ENCODE measurements at regions not wholly inside any gene's neighbourhood (a gene's known extent, or its start where the extent isn't known, plus 50 kb on each side); places are given as distances from the start of the nearest gene placed in this dataset.

GRCh38 chr3:72137865-72138861 lies 353.2 kb upstream of the PROK2 start:
- no peaks in the 10 kb centered on the region for H3K4me1 ChIP-seq
- H3K27me3 ChIP-seq: no peaks in the 10 kb centered on the region
- 80 to 89% methylated on average over 7 to 9 of the region's 9 CpGs for WGBS, 2 donors
- no peak for ATAC-seq (ENCODE audit: low FRiP score in 2 of 2)
- H3K36me3 ChIP-seq: no peaks in the 10 kb centered on the region
- no peaks in the 10 kb centered on the region for H3K9me3 ChIP-seq
- no peak for DNase-seq
- TF ChIP-seq, protein P1, sequence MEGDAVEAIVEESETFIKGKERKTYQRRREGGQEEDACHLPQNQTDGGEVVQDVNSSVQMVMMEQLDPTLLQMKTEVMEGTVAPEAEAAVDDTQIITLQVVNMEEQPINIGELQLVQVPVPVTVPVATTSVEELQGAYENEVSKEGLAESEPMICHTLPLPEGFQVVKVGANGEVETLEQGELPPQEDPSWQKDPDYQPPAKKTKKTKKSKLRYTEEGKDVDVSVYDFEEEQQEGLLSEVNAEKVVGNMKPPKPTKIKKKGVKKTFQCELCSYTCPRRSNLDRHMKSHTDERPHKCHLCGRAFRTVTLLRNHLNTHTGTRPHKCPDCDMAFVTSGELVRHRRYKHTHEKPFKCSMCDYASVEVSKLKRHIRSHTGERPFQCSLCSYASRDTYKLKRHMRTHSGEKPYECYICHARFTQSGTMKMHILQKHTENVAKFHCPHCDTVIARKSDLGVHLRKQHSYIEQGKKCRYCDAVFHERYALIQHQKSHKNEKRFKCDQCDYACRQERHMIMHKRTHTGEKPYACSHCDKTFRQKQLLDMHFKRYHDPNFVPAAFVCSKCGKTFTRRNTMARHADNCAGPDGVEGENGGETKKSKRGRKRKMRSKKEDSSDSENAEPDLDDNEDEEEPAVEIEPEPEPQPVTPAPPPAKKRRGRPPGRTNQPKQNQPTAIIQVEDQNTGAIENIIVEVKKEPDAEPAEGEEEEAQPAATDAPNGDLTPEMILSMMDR (IDR thresholded peaks at IDR 0.05): no peak
- TF ChIP-seq EP300 (IDR thresholded peaks at IDR 0.05): no peak
- TF ChIP-seq POLR2A (IDR thresholded peaks at IDR 0.05): no peak
- no peak for TF ChIP-seq POLR2AphosphoS5 (IDR thresholded peaks at IDR 0.05)
- no peak overlapping the region for H3K4me3 ChIP-seq
- no peak overlapping the region for H3K27ac ChIP-seq

GRCh38 chr3:72135636-72136035 lies 350.7 kb upstream of the PROK2 start:
- Histone ChIP-seq H3K4me3 (no peak overlapping the region), H3K27me3 (no peaks in the 10 kb centered on the region), H3K4me1 (no peaks in the 10 kb centered on the region), H3K36me3 (no peaks in the 10 kb centered on the region), H3K27ac (no peak overlapping the region), H3K9me3 (no peaks in the 10 kb centered on the region)
- 87% methylated on average over 3 to 5 of the region's 5 CpGs for WGBS, 2 donors
- no peak for TF ChIP-seq EP300 (IDR thresholded peaks at IDR 0.05)
- TF ChIP-seq POLR2AphosphoS5 (IDR thresholded peaks at IDR 0.05): no peak
- TF ChIP-seq POLR2A (IDR thresholded peaks at IDR 0.05): no peak
- TF ChIP-seq, protein P1 (IDR thresholded peaks at IDR 0.05): no peak
- ATAC-seq (ENCODE audit: low FRiP score in 2 of 2) (no peak), DNase-seq (no peak)

DNA sequence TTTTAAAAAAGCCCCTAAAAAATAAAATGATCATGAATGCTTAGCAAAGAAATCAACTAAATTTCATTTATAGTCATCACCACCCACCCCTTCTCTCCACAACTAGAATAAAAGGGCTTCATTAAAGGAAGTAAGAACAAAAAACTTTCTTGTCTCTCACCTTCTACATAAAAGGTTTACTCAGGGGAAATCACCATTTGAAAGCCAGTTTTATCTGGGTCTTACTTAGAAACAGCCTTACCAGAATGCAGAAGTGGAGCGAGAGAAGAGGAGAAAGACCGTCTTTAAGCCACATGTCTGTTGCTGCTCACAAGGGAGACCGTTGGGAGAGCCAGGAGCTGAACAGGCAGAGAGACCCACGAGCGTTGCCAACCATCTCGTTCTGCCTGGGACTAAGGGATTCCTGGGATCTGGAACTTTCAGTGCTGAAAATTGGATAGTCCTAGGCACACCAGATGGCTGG lies 350.1 kb upstream of the PROK2 start:
- no peak overlapping the region for H3K27ac ChIP-seq
- H3K4me1 ChIP-seq: no peaks in the 10 kb centered on the region
- H3K27me3 ChIP-seq: no peaks in the 10 kb centered on the region
- no peaks in the 10 kb centered on the region for H3K36me3 ChIP-seq
- no peak for ATAC-seq (ENCODE audit: low FRiP score in 2 of 2)
- no peak for DNase-seq
- H3K9me3 ChIP-seq: no peaks in the 10 kb centered on the region
- H3K4me3 ChIP-seq: no peak overlapping the region
- 44 to 59% methylated on average over 5 to 6 of the region's 6 CpGs for WGBS, 2 donors
- TF ChIP-seq EP300 (IDR thresholded peaks at IDR 0.05) (no peak), POLR2A (IDR thresholded peaks at IDR 0.05) (no peak)
- TF ChIP-seq, protein P1 (IDR thresholded peaks at IDR 0.05): no peak

DNA sequence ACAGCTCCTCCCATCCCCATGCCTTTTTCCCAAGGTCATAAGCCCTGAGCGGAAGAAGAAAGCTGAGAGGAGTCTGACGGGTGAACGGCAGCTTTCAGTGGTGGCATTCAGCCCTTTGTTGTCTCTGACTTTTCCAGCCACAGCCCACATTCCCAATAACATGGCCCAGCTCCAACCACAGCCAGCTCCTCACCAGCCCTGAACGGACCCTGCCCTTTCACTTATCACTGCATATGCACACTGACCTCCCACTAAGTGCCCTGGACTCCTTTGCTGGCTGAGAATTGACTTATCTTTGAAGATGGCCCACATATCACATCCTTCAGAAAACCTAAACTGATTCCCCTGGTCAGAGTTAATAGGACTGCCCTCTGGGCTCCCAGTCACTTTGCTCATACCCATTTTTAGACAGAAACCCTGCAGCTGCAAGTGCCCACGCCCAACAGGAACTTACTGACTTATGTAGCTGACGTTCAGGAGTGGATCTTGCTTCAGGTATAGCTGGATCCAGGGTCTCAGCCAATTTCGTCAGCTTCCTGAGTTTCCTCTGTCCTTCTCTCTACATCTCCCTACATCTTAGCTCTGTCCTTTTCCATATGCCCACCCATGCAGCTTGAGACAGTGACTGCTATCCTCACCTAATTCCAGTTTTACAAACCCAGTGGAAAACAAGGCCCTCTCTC lies 348.5 kb upstream of the PROK2 start:
- WGBS, 2 donors: 88% methylated on average over 6 to 7 of the region's 7 CpGs
- DNase-seq: no peak
- no peak overlapping the region for H3K4me3 ChIP-seq
- H3K36me3 ChIP-seq: no peaks in the 10 kb centered on the region
- H3K27me3 ChIP-seq: no peaks in the 10 kb centered on the region
- TF ChIP-seq EP300 (IDR thresholded peaks at IDR 0.05) (no peak), POLR2A (IDR thresholded peaks at IDR 0.05) (no peak), POLR2AphosphoS5 (IDR thresholded peaks at IDR 0.05) (no peak)
- TF ChIP-seq, protein P1 (IDR thresholded peaks at IDR 0.05): no peak
- no peak overlapping the region for H3K27ac ChIP-seq
- no peak for ATAC-seq (ENCODE audit: low FRiP score in 2 of 2)
- H3K4me1 ChIP-seq: no peaks in the 10 kb centered on the region
- H3K9me3 ChIP-seq: no peaks in the 10 kb centered on the region
